Neuronal stem cell (in vitro differentiated cells): ENCODE measurements at regions not wholly inside any gene's neighbourhood (a gene's known extent, or its start where the extent isn't known, plus 50 kb on each side); places are given as distances from the start of the nearest gene placed in this dataset.

Experiments
- DNase-seq: peaks from one replicate; pipeline ENCODE4 v3.0.0-alpha.2; 2013; ENCODE audit warnings: low spot score
- H2AFZ ChIP-seq: one replicate; pipeline ENCODE4 v1.6.1; 2013; ENCODE audit warnings: mild to moderate bottlenecking, low read length, inconsistent platforms
- H2AK5ac ChIP-seq: 2 replicates; pipeline ENCODE4 v1.6.1; 2013; ENCODE audit warnings: low read depth, mild to moderate bottlenecking, inconsistent platforms, low read length, moderate library complexity, mixed read lengths
- H2BK120ac ChIP-seq: 2 replicates; pipeline ENCODE4 v1.6.1; 2013; ENCODE audit warnings: low read depth, mild to moderate bottlenecking, inconsistent platforms, low read length, moderate library complexity, mixed read lengths
- H2BK12ac ChIP-seq: one replicate; pipeline ENCODE4 v1.6.1; 2013; ENCODE audit warnings: low read length, inconsistent platforms
- H2BK15ac ChIP-seq: 2 replicates; pipeline ENCODE4 v1.6.1; 2013; ENCODE audit warnings: mild to moderate bottlenecking, low read length, inconsistent platforms, mixed read lengths
- H2BK5ac ChIP-seq: one replicate; pipeline ENCODE4 v1.6.1; 2013; ENCODE audit warnings: inconsistent platforms, mild to moderate bottlenecking, low read length, moderate library complexity
- H3K14ac ChIP-seq: one replicate; pipeline ENCODE4 v1.6.1; 2013; ENCODE audit warnings: low read length, inconsistent platforms
- H3K18ac ChIP-seq: 2 replicates; pipeline ENCODE4 v1.6.1; 2013; ENCODE audit warnings: low read length, inconsistent platforms
- H3K23ac ChIP-seq: 2 replicates; pipeline ENCODE4 v1.6.1; 2013; ENCODE audit warnings: low read depth, mild to moderate bottlenecking, mixed read lengths, low read length, inconsistent platforms; ENCODE audit not compliant: poor library complexity
- H3K27ac ChIP-seq: replicated peaks from 3 replicates; pipeline ENCODE4 v1.5.1; 2013; ENCODE audit warnings: low read length, inconsistent platforms
- H3K27me3 ChIP-seq, 3 experiments: 2 replicates each; pipeline ENCODE4 v1.6.1; 2013; ENCODE audit warnings: low read length in 3 of 3, mild to moderate bottlenecking in 2 of 3, inconsistent platforms in 1 of 3, low read depth in 1 of 3, mixed read lengths in 1 of 3, moderate library complexity in 1 of 3; ENCODE audit not compliant: control insufficient read depth in 3 of 3, insufficient read depth in 3 of 3
- H3K36me3 ChIP-seq, 2 donors: replicated peaks in 1 of 2; 2 replicates each; pipeline ENCODE4 v1.6.1; 2013; ENCODE audit warnings: low read length in 2 of 2; ENCODE audit not compliant: control insufficient read depth in 2 of 2, insufficient read depth in 2 of 2
- H3K4ac ChIP-seq: 2 replicates; pipeline ENCODE4 v1.6.1; 2013; ENCODE audit warnings: inconsistent platforms, mild to moderate bottlenecking, low read length, moderate library complexity
- H3K4me1 ChIP-seq, 2 donors: 1 replicate in 1 of 2; 2 replicates in 1 of 2; pipeline ENCODE4 v1.6.1; 2013; ENCODE audit warnings: low read length in 2 of 2, low read depth in 1 of 2; ENCODE audit not compliant: control insufficient read depth in 2 of 2, insufficient read depth in 1 of 2
- H3K4me2 ChIP-seq: one replicate; pipeline ENCODE4 v1.6.1; 2013; ENCODE audit warnings: mild to moderate bottlenecking, low read length, inconsistent platforms; ENCODE audit not compliant: insufficient read depth, poor library complexity, severe bottlenecking
- H3K4me3 ChIP-seq, 2 donors: 2 replicates each; pipeline ENCODE4 v1.5.1; 2013; ENCODE audit warnings: low read length in 2 of 2, mild to moderate bottlenecking in 2 of 2, inconsistent platforms in 1 of 2, moderate library complexity in 1 of 2
- H3K79me1 ChIP-seq: one replicate; pipeline ENCODE4 v1.6.1; 2013; ENCODE audit warnings: low read depth, mild to moderate bottlenecking, inconsistent platforms, low read length, moderate library complexity
- H3K9ac ChIP-seq: one replicate; pipeline ENCODE4 v1.6.1; 2013; ENCODE audit warnings: mild to moderate bottlenecking, low read depth, low read length, inconsistent platforms; ENCODE audit not compliant: poor library complexity
- H3K9me3 ChIP-seq, 2 donors: replicated peaks in 1 of 2; 2 replicates each; pipeline versions ENCODE3 to v1.6.1; 2013; ENCODE audit warnings: low read length in 2 of 2, mild to moderate bottlenecking in 2 of 2, inconsistent platforms in 1 of 2, low read depth in 1 of 2, mixed read lengths in 1 of 2, moderate library complexity in 1 of 2; ENCODE audit not compliant: control insufficient read depth in 2 of 2, insufficient read depth in 1 of 2
- H4K8ac ChIP-seq: one replicate; pipeline ENCODE4 v1.6.1; 2013; ENCODE audit warnings: low read depth, mild to moderate bottlenecking, inconsistent platforms, low read length, moderate library complexity
- H4K91ac ChIP-seq: one replicate; pipeline ENCODE4 v1.6.1; 2013; ENCODE audit warnings: low read length, low read depth, mild to moderate bottlenecking, inconsistent platforms; ENCODE audit not compliant: poor library complexity
- WGBS, 2 donors: extraction: QIAGEN DNeasy Blood & Tissue Kit; methylation state at CpG; one replicate each; pipeline ENCODE4 v1.1.7; 2013; ENCODE audit warnings: missing lambda C conversion rate in 2 of 2, mixed read lengths in 1 of 2; ENCODE audit not compliant: insufficient read length in 2 of 2, insufficient replicate concordance in 1 of 2; ENCODE audit errors: extremely low coverage in 2 of 2; 5-methylcytosine and 5-hydroxymethylcytosine counted together

GRCh38 chr2:2748399-2749205, 417.5 kb upstream of the MYT1L start:
- peaks cover 0 to 11% of the 10 kb centered on the region in 2 donors for H3K9me3 ChIP-seq
- H2AFZ ChIP-seq, result no peak overlapping the region
- no CpG with 5 or more reads among the region's 13 CpGs for WGBS, 2 donors
- H3K14ac ChIP-seq, result no peak overlapping the region
- H4K8ac ChIP-seq, result no peak overlapping the region
- no peak overlapping the region for H2BK5ac ChIP-seq
- peaks cover 3% of the 10 kb centered on the region for H3K79me1 ChIP-seq
- peak overlapping the region; percentile 65 for H3K18ac ChIP-seq
- no peak overlapping the region for H4K91ac ChIP-seq
- no peak for DNase-seq
- peak overlapping the region; percentile 74 for H2BK15ac ChIP-seq
- no peak overlapping the region for H3K4me2 ChIP-seq
- no peak overlapping the region for H3K9ac ChIP-seq
- no peak overlapping the region for H3K27ac ChIP-seq
- H2AK5ac ChIP-seq, result peak overlapping the region; percentile 67
- no peak overlapping the region for H3K4me3 ChIP-seq
- no peak overlapping the region for H3K23ac ChIP-seq
- H3K4ac ChIP-seq, result no peak overlapping the region
- H3K4me1 ChIP-seq, result no peaks in the 10 kb centered on the region
- no peaks in the 10 kb centered on the region for H3K36me3 ChIP-seq
- H3K27me3 ChIP-seq, result no peaks in the 10 kb centered on the region
- H2BK12ac ChIP-seq, result peak overlapping the region; percentile 75
- H2BK120ac ChIP-seq, result no peak overlapping the region

DNA sequence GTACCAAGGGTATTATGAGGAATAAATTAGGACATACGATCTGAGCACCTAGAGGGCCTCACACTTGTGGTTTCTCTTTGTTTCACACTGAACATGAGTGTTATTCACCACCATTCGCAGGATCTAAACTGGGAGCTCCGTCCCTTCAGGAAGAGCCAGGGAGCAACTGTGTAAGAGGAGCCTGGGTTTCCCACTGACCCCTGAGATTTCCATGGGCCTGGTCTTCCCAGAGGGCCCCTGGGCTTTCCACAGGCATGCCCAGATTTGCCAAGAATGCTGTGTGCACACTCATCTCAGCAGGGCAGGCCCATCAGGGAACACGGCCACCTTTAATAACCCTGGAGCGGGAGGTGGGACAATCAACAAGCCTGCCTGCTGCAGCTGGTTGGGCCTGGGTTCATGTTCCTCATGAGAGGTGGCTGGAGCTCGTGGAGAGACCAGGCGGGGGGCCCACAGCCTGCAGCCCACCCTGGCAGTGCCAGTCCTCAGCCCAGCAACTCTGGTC, 416.8 kb upstream of the MYT1L start:
- no peak overlapping the region for H3K4me3 ChIP-seq

DNA sequence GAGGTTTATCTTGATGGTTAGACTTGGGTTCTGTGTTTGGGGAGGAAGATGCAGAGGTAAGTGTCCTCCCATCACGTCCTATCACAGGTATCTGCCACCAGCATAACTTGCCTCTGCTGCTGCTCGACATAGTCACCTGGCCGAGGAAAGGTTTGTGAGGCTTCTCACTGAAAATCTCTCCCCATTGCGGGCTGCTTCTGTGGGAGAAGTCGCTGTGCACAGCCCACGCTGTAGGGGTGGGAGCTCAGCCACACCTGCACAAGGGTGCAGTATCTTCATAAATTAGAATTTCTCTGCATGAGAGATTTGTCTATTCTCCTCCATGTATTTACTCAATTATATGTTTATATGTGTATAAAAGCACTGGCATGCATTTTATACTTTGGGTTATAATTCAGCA, 415.7 kb upstream of the MYT1L start:
- Histone ChIP-seq H3K14ac (no peak overlapping the region), H2BK120ac (no peak overlapping the region), H4K91ac (no peak overlapping the region), H2BK15ac (no peak overlapping the region), H3K4ac (no peak overlapping the region), H3K9ac (no peak overlapping the region), H3K9me3 (peaks cover 0 to 6% of the 10 kb centered on the region in 2 donors), H3K4me3 (no peak overlapping the region), H3K79me1 (peaks cover 3% of the 10 kb centered on the region), H3K27me3 (no peaks in the 10 kb centered on the region), H3K4me2 (no peak overlapping the region), H3K18ac (no peak overlapping the region), H3K23ac (no peak overlapping the region), H3K27ac (no peak overlapping the region), H2BK5ac (no peak overlapping the region), H3K36me3 (no peaks in the 10 kb centered on the region), H2AK5ac (no peak overlapping the region), H4K8ac (no peak overlapping the region), H2AFZ (no peak overlapping the region), H2BK12ac (no peak overlapping the region), H3K4me1 (peaks cover 0 to 11% of the 10 kb centered on the region in 2 donors)
- DNase-seq, result no peak
- WGBS, 2 donors, result no CpG with 5 or more reads among the region's 6 CpGs

More for the DNA sequence above, 416.8 kb upstream of the MYT1L start:
- Histone ChIP-seq H3K9me3 (peaks cover 0 to 8% of the 10 kb centered on the region in 2 donors), H3K14ac (no peak overlapping the region), H3K36me3 (no peaks in the 10 kb centered on the region), H2AK5ac (no peak overlapping the region), H3K23ac (peak overlapping the region; percentile 8), H3K4me1 (peaks cover 0 to 5% of the 10 kb centered on the region in 2 donors), H4K91ac (no peak overlapping the region), H2BK15ac (no peak overlapping the region), H4K8ac (no peak overlapping the region), H3K4me2 (no peak overlapping the region), H3K79me1 (peaks cover 3% of the 10 kb centered on the region), H2BK5ac (no peak overlapping the region), H3K18ac (peak overlapping the region; percentile 33), H3K9ac (no peak overlapping the region), H3K4ac (no peak overlapping the region), H2BK120ac (no peak overlapping the region), H2BK12ac (no peak overlapping the region), H2AFZ (no peak overlapping the region), H3K27me3 (no peaks in the 10 kb centered on the region), H3K27ac (no peak overlapping the region)
- no peak for DNase-seq
- WGBS, 2 donors, result no CpG with 5 or more reads among the region's 7 CpGs

DNA sequence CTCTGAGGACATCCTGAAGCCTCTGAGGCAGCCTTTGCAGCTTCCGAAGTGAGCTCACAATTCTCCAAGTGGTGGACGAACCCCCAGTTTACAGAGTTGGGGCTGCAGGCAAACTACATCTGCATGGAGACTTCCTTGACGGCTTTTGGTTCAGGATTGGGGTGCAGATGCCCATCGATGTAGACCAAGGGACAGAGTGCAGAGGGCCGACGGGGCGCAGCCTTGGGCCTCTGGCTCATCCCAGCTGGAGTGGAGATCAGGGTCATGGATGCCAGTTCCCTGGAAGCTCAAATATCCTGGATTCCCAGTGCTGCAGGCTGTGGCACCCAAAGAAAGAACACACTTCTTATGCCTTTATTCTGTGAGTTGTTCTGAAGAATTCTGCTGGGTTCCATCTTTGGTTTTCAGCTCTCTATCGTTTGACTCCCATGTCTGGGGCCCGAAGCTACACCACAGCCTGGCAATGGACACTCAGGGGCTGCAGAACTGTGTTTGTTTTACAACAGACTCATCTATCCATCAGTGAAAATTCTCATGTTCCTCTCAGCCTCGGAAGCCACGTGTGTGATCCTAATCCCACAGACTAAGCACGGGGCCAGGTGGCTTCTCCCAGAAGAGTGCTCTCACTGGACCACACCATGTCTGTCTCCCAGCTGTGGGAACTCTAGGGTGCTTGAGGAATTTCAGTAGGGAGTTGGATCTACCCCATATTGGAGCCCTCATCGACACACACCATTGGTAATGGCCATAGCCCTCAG, 414.1 kb upstream of the MYT1L start:
- peaks cover 0 to under 1% of the 10 kb centered on the region in 2 donors for H3K9me3 ChIP-seq
- peaks cover 3% of the 10 kb centered on the region for H3K79me1 ChIP-seq
- no peaks in the 10 kb centered on the region for H3K36me3 ChIP-seq
- H2AK5ac ChIP-seq, result peak overlapping the region; percentile 37
- H2BK12ac ChIP-seq, result no peak overlapping the region
- no peak overlapping the region for H4K91ac ChIP-seq
- H3K14ac ChIP-seq, result no peak overlapping the region
- peaks cover 0 to 11% of the 10 kb centered on the region in 2 donors for H3K4me1 ChIP-seq
- peak overlapping the region; percentile 29 for H2BK5ac ChIP-seq
- no peak overlapping the region for H3K27ac ChIP-seq
- H2BK120ac ChIP-seq, result no peak overlapping the region
- no peak overlapping the region for H3K4ac ChIP-seq
- no peak overlapping the region for H3K9ac ChIP-seq
- H3K18ac ChIP-seq, result no peak overlapping the region
- H3K4me2 ChIP-seq, result no peak overlapping the region
- no peak for DNase-seq
- no peak overlapping the region for H2BK15ac ChIP-seq
- no peak overlapping the region for H4K8ac ChIP-seq
- WGBS, 2 donors, result no CpG with 5 or more reads among the region's 13 CpGs
- H3K27me3 ChIP-seq, result peaks cover 0 to 3% (median 0%) of the 10 kb centered on the region in 3 experiments
- no peak overlapping the region for H3K23ac ChIP-seq
- no peak overlapping the region for H2AFZ ChIP-seq
- H3K4me3 ChIP-seq, result no peak overlapping the region
